HCT116 (cell line): ENCODE measurements at regions not wholly inside any gene's neighbourhood (a gene's known extent, or its start where the extent isn't known, plus 50 kb on each side); places are given as distances from the start of the nearest gene placed in this dataset.

ENCODE experiments used
- ZNF274 ChIP-seq: fragments of 200-500 bp; sonication (Bioruptor generic); IDR thresholded peaks from 2 replicates; pipeline ENCODE4 v1.6.1; 2014; ENCODE audit warnings: mild to moderate bottlenecking, low read depth, low read length, inconsistent platforms
- TF ChIP-seq, protein P1 (sequence below), 3 experiments: fragments of 200-600 bp in 1 of 3; sonication (generic) in 1 of 3; IDR thresholded peaks in 2 of 3; conservative IDR thresholded peaks in 1 of 3; 2 replicates each; pipeline ENCODE4 v1.5.1; 2012 to 2017; ENCODE audit warnings: low read depth in 2 of 3, low read length in 2 of 3, antibody characterized with exemption in 1 of 3, borderline replicate concordance in 1 of 3, control low read depth in 1 of 3, mild to moderate bottlenecking in 1 of 3, mixed read lengths in 1 of 3, mixed run types in 1 of 3, moderate library complexity in 1 of 3; ENCODE audit not compliant: insufficient read depth in 1 of 3
- TF ChIP-seq, protein P2 (sequence below): IDR thresholded peaks from 2 replicates; pipeline ENCODE4 v1.6.1; 2012

DNA sequence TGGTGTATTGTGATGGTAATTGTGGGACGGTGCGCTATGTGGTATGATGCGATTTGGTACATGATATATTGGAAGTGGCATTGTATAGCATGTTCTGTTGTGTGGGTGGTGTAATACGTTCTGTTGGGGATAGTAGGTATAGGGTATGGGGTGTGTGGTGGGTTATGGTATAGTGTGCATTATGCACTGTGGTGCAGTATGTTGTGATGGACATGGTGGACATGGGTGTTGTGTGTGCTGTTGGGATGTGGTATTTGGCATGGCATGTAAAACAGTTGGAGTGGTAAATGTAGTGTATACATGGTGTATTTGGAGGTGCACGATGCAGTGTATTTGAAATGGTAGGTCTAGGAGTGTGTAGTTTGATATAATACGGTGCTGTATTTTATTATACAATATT, 170.6 kb upstream of the CNTNAP4 start:
- no peak for TF ChIP-seq ZNF274
- TF ChIP-seq, protein P1, sequence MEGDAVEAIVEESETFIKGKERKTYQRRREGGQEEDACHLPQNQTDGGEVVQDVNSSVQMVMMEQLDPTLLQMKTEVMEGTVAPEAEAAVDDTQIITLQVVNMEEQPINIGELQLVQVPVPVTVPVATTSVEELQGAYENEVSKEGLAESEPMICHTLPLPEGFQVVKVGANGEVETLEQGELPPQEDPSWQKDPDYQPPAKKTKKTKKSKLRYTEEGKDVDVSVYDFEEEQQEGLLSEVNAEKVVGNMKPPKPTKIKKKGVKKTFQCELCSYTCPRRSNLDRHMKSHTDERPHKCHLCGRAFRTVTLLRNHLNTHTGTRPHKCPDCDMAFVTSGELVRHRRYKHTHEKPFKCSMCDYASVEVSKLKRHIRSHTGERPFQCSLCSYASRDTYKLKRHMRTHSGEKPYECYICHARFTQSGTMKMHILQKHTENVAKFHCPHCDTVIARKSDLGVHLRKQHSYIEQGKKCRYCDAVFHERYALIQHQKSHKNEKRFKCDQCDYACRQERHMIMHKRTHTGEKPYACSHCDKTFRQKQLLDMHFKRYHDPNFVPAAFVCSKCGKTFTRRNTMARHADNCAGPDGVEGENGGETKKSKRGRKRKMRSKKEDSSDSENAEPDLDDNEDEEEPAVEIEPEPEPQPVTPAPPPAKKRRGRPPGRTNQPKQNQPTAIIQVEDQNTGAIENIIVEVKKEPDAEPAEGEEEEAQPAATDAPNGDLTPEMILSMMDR (IDR thresholded peaks at IDR 0.05 in 2 of 3, conservative IDR thresholded peaks at IDR 0.05 in 1 of 3; ENCODE audit: borderline replicate concordance in 1 of 3, insufficient read depth in 1 of 3, low read depth in 2 of 3, low read length in 2 of 3) = no peak
- TF ChIP-seq, protein P2, sequence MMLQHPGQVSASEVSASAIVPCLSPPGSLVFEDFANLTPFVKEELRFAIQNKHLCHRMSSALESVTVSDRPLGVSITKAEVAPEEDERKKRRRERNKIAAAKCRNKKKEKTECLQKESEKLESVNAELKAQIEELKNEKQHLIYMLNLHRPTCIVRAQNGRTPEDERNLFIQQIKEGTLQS = no peak
